NCI-H2107 (cell line): ENCODE measurements at regions not wholly inside any gene's neighbourhood (a gene's known extent, or its start where the extent isn't known, plus 50 kb on each side); places are given as distances from the start of the nearest gene placed in this dataset.
"Not testable (repeated sequence)": the region's sequence is repeated elsewhere in the genome, so short reads cannot be mapped to it uniquely, and the experiment has no call there.

Experiments
- DNase-seq: peaks from one replicate; lab custom pipeline; 2025; lab: John Stamatoyannopoulos, UW

DNA sequence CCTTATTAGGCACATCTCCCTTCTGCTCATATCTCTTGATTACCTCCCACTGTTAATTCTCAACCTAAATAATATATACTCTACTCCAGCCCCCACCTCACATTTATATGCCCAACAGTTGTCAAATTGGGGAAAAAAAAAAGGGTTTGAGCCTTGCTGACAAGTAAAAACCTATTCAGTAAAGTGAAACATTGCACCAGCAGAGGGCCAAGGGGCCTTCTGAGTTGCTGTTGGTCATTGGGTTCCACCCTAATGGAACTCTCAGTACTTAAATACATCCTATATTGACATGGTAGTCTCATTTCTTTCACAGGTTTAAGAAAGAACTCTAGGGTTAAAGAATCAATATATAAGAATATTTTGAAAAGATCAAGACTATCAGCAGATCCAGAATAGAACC is 362.2 kb downstream of the SMARCA1 start:
- no peak for DNase-seq

DNA sequence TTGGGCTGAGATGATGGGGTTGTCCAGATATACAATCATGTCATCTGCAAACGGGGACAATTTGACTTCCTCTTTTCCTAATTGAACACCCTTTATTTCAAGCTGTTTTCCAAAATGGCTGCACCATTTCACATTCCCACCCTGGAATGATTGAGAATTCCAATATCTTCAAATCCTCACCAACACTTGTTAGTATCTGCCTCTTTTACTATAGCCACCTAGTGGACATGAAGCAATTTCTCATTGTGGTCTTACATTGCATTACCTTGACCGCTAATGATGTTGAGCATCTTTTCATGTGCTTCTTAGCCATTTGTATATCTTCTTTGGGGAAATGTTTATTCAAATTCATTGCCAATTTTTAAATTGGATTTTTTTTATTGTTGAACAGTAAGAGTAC is 364.8 kb downstream of the SMARCA1 start:
- no peak for DNase-seq

DNA sequence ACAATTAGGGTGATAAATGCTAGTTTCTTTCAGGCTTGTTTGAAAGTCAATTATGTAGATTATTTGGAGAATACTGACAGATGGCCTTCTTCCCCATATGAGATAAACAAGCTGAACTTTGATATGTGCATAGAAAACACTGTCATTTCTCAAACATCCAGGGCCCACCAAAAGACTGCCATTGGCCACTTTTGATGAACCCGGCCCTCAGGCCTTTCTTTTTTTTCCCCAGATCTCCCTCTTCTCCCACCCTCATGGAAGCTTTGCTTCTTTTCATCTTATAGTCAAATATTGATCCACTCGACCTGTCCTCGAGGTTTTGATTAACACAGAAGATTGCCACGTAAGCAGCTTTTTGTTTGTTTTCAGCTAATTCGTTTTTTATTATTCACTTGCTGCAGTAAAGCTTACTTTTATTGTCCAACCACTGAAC is 377.4 kb downstream of the SMARCA1 start:
- no peak for DNase-seq

DNA sequence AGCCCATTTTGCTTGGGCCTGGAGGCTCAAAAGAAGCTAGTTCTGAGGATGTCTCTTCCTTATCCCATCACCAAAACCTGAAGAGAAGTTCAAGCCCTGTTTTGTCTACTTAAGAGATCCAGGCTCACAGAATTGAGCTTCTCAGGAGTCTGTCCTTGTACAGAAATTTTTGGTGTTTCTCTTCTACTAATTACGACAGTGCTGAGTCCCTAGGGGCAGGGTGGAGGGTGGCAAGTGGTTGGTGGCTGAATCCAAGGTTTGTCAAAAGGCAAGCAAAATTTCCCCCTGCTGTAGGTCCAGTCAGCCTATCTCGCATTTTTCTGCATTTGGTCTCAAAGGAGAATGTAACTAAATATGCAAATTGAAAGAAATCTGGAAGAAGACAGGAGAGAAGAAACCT is 377.9 kb downstream of the SMARCA1 start:
- DNase-seq, result no peak

DNA sequence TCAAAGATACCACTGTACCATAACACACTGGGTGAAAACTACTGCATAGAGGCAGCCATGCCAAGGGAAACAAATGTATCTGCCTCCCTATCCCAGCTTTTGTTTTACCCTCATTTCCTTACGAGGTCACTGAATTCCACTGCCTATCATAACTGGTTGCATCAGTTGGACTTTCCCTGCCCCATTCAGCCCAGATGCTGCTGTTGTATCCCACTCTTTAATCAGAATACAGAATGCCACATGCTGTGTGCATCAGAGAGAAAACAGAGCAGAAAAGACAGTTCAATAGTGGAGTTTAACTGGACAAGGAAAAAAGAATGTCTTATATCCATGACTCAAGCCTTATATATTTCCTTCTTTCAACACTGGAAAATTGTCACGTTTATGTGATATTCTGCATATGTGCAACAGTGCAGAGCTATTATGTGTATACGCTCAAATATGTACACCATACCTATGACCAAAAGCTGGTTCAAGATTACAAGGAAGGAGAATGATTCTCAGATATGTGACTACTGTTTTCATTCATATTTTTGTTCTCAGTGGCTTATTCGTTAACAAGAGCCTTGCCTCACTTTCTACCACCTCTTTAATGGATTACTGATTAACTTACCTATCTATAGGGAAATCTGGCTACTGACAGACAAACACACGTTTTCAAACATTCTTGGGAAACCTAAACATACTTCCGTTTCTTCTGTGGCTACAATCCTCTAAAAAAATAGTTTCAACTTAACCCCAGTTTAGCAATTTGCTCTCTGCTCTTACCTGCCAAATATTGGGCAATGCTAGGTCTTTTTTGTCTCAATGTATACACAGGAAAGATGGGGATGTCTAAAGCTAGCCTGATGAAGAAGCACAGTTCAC is 378.9 kb downstream of the SMARCA1 start:
- no peak for DNase-seq

DNA sequence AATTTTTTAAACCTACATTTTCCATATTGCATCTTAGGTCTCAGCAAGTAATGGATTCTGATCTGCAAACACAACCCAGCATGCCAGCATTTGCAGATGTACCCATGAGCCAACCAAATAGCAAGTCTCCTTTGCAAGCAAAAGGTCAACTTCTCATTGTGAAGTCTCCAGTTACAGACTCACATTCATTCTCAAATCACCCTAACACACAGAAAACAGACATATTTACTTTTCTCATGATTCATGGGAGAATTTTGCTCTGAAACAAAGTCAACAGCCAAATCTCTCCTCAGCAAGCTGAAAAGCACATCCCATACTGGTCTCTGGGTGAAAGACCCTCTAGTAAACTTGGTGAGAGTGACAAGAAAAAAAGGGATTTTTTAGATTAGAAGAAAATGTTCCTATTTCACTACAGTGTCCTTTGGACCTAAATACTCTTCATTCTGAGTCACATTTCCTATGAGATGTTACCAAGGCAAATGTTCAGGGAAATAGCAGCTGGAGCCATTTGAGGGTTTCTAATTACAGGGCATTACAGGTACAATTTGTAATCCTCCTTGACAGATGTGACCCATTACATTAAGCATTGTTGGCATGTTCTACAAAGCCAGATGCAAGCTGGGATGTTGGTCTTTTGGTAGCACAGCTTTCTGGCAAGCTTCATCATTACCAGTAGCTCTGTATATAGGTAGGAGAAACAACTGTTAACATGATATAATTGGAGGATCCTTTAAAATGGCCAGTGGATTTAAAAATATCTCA is 383.3 kb downstream of the SMARCA1 start:
- no peak for DNase-seq

DNA sequence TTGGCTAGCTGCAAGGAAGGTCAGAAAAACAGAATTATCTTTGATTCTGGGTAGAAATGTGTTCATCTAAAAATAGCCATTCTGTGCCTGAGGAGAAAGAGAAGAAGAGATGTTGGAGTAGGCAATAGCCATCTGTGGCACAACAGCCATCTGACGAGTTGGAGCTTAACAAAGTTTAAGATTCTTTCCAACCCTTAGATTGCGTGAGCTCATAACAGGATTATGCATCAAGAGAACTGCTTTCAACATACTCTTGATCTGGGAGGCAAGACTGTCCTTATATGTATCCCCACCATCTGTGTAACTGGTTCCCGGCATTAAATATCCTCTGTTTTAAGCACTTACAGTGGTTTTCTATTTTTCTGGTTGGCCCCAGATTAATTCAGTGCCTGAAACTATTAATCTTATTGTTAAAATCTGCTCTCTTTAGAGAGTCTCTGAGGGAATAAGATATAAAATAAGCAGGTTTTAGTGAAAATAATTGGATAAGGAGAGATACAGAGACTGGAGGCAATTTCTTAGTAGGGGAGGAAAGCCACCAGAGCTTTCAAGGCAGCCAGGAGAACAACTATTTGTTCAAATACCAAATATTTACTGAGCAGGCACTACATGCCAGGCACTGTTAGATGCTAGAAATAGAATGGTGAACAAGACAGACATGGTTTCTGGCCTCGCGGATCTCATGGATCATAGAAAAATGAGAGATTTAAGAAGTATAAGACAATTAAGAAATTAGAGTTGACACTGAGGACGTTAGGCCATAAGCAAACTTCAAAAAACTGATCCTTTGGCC is 398.0 kb downstream of the SMARCA1 start:
- DNase-seq, result no peak

DNA sequence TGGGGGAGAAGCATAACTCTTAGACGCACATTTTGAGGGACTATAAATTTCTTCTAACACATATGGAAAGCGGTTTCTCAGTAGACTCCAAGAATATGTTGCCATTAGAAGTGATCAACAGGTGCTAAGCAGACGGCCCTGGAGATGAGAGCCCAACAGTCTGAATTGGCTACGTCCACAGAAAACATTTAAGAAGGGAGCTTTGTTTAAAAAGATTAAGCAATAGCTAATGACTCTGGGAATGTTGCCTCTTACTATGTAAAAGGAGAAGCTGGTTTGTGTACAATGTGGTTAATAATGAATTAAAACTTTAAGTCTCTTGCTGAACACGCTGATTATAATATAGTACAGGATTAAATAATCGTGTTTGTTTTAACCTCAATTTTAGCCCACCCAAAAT is 399.5 kb downstream of the SMARCA1 start:
- DNase-seq, result no peak

DNA sequence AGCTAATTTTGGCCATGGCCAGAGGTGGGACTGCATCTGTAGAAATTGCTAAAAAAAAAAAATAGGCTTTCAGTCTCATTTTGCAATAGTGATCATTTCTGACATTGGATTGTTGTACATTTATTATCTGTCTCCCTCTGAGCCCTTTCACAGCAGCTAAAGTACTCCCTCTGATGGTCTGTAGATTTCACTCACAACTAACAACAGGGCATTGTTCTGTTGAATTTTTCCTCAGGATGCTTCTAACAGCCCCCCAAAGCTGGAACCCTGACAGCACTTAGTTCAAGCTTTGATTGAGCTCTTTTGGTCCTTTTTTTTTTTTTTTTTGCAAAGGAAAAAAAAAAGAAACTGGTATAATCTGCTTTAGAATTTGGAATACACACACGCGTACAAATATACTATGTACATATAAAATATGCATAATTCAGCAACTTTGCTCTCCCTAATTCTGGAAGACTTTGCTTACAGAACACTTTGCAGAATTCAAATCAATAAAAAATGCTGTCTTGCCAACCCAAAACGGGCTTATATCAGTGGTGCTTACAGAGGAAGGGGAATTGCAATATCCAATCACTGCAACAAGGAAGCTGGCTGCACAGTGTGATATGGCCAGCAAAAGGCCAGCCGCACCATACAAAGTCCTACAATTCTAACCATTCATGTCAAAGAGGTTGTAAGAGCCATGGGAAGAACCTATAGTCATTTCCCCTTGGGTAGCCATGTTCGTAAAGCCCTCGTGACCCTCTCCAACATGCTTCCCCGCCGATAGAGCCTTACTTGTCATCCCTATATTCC is 406.4 kb downstream of the SMARCA1 start:
- no peak for DNase-seq

DNA sequence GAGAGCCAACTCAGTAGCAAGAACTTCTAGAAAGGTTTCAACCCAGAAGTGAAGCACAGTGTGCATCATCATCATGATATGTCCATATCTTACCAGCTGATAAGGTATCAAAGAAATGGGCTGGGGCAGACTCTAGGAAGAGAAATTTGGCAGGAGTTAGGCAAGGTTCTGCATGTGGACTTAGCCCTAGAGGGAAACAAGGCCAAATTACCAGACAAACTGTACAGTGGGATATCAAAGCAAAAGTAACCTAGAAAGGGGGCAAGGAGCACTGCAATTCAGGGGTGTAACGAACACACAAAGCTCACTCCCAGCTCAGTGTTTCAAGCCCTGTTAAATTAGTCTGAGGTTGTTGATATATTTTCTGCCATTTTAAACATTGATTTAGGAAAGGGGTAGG is 407.4 kb downstream of the SMARCA1 start:
- DNase-seq, result no peak

DNA sequence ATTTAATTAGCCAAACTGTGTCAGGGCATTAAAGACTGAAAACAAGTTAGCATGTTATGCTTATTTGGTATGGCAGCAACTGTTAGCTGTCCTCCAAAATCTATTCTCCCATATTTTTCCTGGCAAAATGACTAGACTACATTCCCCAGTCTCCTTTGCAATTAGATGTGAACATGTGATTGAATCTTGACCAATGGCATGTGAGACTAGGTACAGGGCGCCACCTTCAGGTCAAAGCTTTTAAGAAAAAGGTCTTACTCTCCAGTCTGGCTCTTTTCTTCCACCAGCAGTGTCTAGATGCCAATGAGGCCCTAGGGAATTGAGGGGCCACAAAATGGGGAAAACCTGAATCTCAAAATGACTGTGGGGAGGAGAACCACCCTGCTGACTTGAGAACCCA is 408.2 kb downstream of the SMARCA1 start:
- DNase-seq, result no peak

DNA sequence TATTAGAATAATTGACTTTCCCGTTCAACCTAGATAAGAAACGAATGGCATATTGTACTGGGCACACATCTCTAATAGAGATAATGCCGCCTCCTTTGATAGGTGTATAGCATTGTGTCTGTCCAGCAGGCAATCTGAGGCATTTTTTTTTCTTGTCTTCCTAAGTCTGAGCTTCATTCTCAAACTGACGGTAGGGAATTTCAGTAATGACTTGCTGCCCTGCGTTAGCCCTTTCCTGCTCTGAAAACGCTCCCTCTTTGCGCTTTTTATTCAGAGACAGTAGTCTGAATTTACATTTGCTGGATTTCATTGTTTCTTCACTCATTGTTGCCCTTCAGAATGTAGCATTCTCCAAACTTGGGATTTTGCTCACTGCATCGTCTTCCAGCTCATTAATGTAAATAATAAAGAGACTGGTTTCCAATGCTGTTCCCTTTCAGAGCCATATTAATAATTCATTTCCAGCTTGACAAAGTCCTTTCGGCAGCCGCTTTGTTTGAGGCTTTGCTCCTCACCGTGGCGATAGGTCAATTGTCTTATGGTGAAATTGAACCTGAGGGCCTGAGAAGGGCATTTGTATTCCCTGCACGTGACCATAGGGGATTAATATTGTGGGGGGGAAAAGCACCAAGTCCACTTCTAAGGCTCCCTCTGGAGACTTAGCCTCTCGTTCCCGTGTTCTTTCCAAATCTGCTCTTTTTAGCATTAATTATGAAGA is 412.1 kb downstream of the SMARCA1 start:
- DNase-seq, result no peak

DNA sequence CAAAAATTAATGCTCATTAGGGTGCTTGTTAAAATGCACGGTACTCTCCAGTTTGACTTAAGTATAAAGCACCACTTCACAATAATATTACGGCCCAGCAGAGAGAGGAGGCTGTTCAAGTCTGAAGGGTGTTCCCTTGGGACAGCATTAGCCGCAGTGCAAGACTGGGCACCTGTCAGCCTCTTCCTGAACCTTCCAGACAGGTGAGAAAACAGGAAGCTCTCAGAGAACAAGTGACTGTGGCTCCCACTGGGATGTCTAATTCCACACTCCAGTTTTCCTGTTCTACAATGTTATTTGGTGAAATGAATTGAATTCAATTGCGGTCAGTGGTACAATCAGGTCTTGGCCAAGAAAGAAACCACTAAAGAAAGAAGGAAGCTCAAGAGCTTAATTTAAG is 414.4 kb downstream of the SMARCA1 start:
- peak; percentile 88 for DNase-seq

DNA sequence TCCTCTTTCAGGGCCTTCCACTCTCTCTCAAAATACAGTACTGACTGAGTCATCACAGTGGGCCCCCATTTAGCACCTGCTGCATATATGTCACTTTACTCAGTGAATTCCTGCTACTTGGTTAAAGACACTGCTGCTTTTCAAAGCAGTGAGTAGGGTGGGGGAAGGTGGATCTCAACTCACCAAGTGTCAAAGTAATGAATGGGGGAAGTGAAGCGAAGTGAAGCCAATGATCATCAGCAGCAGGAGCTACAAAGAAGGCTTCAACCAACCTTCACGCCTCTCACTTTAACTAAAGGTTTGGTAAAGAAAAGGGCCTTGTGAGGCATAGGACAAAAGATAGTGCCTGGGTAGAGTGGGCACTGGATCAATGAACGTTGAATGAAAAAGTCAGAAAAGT is 424.1 kb downstream of the SMARCA1 start:
- no peak for DNase-seq

DNA sequence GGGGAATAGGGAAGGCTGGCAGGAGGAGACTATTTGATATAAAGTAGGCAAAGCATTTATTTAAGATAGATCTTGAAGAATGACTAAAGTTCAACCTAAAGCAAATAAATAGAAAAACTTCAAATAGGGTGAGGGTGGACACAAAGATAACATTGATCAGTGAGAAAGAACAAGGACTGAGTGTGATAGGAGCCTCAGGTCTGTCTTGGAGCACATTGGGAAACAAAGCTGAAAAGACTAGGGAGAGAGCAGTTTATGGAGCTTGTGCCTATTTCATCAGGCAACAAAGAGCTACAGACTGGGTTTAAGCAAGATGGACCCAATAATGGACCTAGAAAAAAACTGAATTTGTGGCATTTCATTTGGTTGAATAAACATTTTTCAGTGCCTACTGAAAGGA is 425.6 kb downstream of the SMARCA1 start:
- DNase-seq, result no peak

DNA sequence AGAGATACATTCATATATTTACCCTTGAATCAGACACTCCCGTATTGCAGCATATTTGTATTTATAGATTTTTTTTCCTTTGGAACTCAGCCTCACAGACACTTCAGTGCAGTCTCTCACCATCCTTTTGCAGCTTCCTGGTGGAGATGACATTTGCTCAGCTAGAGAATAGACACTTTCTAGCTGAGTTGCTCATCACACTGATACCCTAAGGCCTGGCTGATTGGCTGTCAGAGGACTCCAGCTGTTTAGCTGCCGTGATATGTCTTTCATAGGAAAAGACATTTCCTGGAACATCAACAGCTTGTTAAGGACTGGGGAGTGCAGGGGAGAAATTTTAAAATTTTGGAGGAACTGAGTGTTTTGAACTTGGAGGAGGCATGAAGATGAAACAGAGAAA is 429.6 kb downstream of the SMARCA1 start:
- no peak for DNase-seq

DNA sequence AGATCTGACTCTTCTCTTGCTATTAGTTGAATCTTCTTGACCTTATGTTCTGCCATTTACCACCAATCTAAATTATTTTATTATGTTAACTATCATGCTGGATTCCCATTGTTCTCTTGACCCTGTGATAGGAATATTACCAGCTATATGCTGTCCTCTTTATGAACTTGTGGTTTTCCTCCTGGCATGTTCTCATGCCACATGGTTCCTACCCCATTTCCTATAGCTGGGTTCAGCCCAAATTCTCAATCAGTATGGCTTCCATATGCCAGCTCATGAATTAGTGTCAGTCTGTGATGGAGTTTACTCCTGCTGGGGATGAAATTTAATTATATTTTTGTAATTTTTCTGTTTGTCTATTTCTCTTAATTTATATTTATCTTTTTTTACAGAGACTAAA is 430.5 kb downstream of the SMARCA1 start:
- no peak for DNase-seq

DNA sequence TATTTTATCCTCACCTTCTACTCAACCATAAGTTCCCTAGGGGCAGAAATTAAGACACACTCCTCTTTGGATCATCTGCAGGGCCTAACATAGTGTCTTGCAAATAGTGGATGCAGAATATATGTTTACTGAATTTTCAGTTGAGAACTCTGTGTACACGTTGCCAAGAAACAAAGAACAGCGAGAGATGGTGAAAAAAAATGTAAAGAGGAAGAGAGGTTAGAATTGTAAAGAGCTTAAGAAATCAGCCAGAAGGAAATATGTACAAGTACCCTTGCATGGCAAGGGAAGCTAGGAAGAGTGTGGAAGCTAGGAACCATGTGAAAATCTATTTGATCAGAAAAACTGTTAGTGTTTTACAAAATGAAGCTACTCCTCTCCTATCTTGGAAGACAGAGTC is 431.0 kb downstream of the SMARCA1 start:
- no peak for DNase-seq

DNA sequence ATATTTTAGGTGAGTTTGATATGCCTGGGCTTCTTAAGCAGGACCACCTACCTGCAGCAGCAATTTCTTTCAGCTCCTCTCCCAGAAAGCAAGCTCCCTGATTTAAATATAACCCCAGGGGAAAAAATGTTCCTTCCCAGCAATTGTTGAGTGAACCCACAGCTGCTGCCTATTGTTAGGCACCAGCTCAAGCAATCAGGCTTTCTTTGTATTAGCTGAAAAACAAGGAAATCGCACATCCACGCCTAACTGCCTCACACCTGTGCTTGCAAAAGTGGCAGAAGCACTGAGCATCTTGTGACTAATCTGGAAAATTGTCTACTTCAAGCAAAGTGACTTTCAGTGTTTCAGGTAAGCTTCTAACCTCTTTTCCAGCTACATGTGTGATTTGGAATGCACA is 432.2 kb downstream of the SMARCA1 start:
- no peak for DNase-seq

DNA sequence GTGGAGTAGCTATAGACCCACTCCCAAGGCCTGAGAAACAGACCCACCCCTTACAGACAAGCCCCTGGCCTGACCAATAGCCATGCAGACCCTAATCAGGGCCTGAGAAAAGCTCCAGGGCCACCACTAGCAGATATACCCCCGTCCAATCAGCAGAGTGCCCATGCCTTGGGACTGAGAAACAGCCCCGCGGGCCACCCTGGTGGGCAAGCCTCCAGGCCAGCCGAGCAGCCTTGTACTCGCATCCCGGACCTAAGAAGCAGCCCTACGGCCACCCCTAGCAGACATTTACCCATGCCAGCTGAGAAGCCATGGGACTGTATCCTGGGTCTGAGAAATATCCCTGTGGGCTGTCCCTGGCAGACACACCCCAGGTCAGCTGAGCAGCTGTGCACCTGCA is 436.5 kb downstream of the SMARCA1 start:
- DNase-seq, result no peak

DNA sequence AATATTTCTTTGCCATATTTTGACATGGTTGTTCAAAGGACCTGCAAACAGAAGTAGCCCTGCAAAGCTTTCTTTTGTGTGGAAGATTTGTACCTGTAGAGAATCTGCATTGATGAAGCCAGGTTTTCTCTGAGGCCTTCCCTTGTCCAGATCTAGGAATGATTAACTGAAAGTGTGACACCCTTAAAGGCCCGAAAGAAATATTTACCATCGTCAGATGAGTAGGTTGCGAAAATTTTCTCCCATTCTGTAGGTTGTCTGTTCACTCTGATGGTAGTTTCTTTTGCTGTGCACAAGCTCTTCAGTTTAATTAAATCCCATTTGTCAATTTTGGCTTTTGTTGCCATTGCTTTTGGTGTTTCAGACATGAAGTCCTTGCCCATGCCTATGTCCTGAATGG is 439.0 kb downstream of the SMARCA1 start:
- DNase-seq, result not testable (repeated sequence)
